ENCODE measurements at regions not wholly inside any gene's neighbourhood (a gene's known extent, or its start where the extent isn't known, plus 50 kb on each side); places are given as distances from the start of the nearest gene placed in this dataset.

DNA sequence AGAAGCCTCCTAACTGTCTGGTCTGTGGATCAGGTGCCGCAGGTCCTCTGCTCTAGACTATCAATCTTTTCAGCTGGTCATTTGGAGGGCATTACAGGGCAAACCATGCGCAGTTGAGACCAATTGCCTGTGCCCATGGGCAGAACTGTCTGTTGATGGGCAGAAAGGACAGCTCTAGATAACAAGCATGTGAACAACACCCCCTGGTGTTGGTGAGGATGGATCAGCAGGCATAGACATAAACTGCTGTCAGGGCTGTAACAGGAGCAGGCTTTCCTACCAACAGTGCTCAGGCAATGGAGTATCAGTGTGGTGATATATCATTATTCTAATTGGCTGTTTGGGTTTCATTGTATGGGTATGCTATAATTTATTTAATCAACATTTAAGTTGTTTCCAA is 104.7 kb upstream of the KL start:
- TF ChIP-seq, protein P1, sequence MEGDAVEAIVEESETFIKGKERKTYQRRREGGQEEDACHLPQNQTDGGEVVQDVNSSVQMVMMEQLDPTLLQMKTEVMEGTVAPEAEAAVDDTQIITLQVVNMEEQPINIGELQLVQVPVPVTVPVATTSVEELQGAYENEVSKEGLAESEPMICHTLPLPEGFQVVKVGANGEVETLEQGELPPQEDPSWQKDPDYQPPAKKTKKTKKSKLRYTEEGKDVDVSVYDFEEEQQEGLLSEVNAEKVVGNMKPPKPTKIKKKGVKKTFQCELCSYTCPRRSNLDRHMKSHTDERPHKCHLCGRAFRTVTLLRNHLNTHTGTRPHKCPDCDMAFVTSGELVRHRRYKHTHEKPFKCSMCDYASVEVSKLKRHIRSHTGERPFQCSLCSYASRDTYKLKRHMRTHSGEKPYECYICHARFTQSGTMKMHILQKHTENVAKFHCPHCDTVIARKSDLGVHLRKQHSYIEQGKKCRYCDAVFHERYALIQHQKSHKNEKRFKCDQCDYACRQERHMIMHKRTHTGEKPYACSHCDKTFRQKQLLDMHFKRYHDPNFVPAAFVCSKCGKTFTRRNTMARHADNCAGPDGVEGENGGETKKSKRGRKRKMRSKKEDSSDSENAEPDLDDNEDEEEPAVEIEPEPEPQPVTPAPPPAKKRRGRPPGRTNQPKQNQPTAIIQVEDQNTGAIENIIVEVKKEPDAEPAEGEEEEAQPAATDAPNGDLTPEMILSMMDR (IDR thresholded peaks at IDR 0.05): peak; percentile 47
- no peak for TF ChIP-seq SIN3A (IDR thresholded peaks at IDR 0.05; ENCODE audit: borderline replicate concordance, insufficient read depth, low read depth, low read length)
- TF ChIP-seq POLR2AphosphoS5 (IDR thresholded peaks at IDR 0.05; ENCODE audit: low read depth, low read length): no peak

Data from Panc1 (cell line).